Right renal pelvis (tissue), 4 donors: ENCODE measurements at regions not wholly inside any gene's neighbourhood (a gene's known extent, or its start where the extent isn't known, plus 50 kb on each side); places are given as distances from the start of the nearest gene placed in this dataset.
"Not testable (repeated sequence)": the region's sequence is repeated elsewhere in the genome, so short reads cannot be mapped to it uniquely, and the experiment has no call there.

Experiments used
- DNase-seq, 4 donors: peaks; one replicate each; pipeline ENCODE4 v3.0.0-alpha.2; 2013; ENCODE audit warnings: low read depth in 4 of 4, low spot score in 3 of 4, missing footprints in 1 of 4

GRCh38 chr13:69649063-69649392 is 458.6 kb upstream of the ATXN8OS start:
- DNase-seq = no peak

- DNase-seq = no peak
Observed at GRCh38 chr13:69648340-69649062, 459.1 kb upstream of the ATXN8OS start.

- no peak for DNase-seq
Observed at GRCh38 chr13:69644447-69644846, 463.2 kb upstream of the ATXN8OS start.

- DNase-seq = no peak
Observed at GRCh38 chr13:69641773-69642172, 465.9 kb upstream of the ATXN8OS start.

GRCh38 chr13:69633044-69633443 is 474.6 kb upstream of the ATXN8OS start:
- no peak for DNase-seq

- DNase-seq = no peak
Observed at GRCh38 chr13:69623973-69624372, 483.7 kb upstream of the ATXN8OS start.

GRCh38 chr13:69619651-69620050 is 488.0 kb upstream of the ATXN8OS start:
- no peak for DNase-seq

- DNase-seq = no peak
Observed at GRCh38 chr13:69618838-69619237, 488.8 kb upstream of the ATXN8OS start.

- no peak for DNase-seq
Observed at GRCh38 chr13:69618393-69618792, 489.2 kb upstream of the ATXN8OS start.

GRCh38 chr13:69617587-69617986 is 490.0 kb upstream of the ATXN8OS start:
- DNase-seq = no peak

- DNase-seq = no peak
Observed at GRCh38 chr13:69616396-69616795, 491.2 kb upstream of the ATXN8OS start.

- DNase-seq = not testable (repeated sequence)
Observed at GRCh38 chr13:69615055-69615454, 492.6 kb upstream of the ATXN8OS start.

- no peak for DNase-seq
Observed at GRCh38 chr13:69604698-69605097, 502.9 kb upstream of the ATXN8OS start.

- no peak for DNase-seq
Observed at GRCh38 chr13:69603144-69603853, 504.3 kb upstream of the ATXN8OS start.

- DNase-seq = no peak
Observed at GRCh38 chr13:69601661-69602060, 506.0 kb upstream of the ATXN8OS start.

GRCh38 chr13:69600811-69601210 is 506.8 kb upstream of the ATXN8OS start:
- no peak for DNase-seq

- no peak for DNase-seq
Observed at GRCh38 chr13:69597088-69597487, 510.5 kb upstream of the ATXN8OS start.

GRCh38 chr13:69595181-69595580 is 512.4 kb upstream of the ATXN8OS start:
- no peak for DNase-seq

- no peak for DNase-seq
Observed at GRCh38 chr13:69591437-69591836, 516.2 kb upstream of the ATXN8OS start.

- no peak for DNase-seq
Observed at GRCh38 chr13:69589531-69590235, 517.9 kb upstream of the ATXN8OS start.

- DNase-seq = no peak
Observed at GRCh38 chr13:69585656-69586055, 522.0 kb upstream of the ATXN8OS start.

GRCh38 chr13:69580255-69580654 is 527.4 kb upstream of the ATXN8OS start:
- DNase-seq = no peak
